ENCODE measurements at regions not wholly inside any gene's neighbourhood (a gene's known extent, or its start where the extent isn't known, plus 50 kb on each side); places are given as distances from the start of the nearest gene placed in this dataset.
A peak's percentile ranks its signal among the peaks of the same experiment; 100 is the strongest.

GRCh38 chr12:18008642-18009041 lies 81.4 kb downstream of the RERGL start:
- no peak overlapping the region for H3K4me3 ChIP-seq (ENCODE audit: low read depth, low read length)
- TF ChIP-seq, protein P1, sequence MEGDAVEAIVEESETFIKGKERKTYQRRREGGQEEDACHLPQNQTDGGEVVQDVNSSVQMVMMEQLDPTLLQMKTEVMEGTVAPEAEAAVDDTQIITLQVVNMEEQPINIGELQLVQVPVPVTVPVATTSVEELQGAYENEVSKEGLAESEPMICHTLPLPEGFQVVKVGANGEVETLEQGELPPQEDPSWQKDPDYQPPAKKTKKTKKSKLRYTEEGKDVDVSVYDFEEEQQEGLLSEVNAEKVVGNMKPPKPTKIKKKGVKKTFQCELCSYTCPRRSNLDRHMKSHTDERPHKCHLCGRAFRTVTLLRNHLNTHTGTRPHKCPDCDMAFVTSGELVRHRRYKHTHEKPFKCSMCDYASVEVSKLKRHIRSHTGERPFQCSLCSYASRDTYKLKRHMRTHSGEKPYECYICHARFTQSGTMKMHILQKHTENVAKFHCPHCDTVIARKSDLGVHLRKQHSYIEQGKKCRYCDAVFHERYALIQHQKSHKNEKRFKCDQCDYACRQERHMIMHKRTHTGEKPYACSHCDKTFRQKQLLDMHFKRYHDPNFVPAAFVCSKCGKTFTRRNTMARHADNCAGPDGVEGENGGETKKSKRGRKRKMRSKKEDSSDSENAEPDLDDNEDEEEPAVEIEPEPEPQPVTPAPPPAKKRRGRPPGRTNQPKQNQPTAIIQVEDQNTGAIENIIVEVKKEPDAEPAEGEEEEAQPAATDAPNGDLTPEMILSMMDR (IDR thresholded peaks at IDR 0.05; ENCODE audit: borderline replicate concordance, insufficient read depth, low read depth, low read length): no peak

- no peak overlapping the region for H3K4me3 ChIP-seq (ENCODE audit: low read depth, low read length)
- TF ChIP-seq, protein P1 (IDR thresholded peaks at IDR 0.05; ENCODE audit: borderline replicate concordance, insufficient read depth, low read depth, low read length): no peak
Observed at GRCh38 chr12:17999174-17999801, 90.7 kb downstream of the RERGL start.

DNA sequence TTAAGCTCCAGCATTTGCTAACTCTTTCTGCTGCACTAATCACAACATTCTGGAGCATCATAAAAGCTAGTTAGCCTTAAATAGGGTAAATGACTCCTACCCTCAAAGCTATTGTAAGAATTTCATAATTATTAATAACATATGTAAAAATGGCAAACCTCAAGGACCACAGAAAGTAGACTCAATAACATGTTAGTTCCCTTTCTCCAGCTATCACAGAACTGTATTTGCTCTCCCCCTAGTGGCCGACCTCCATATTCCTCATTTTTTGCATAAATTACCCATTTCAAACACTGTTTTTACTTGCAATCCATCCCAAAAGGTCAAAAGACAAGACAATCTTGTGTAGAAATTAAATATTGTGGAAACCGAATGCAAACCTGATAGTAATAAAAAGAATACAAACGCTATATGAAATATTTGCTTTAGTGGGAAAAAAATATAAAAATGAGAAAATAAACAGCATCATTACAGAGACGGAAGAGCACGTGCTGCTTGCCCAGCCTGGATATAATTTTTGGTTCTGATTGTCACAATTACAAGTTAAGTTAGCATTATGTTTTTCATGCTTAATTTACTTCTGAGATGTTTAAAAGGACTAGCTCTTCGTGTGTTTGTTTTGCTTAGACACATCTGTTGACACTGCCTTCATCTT lies 97.9 kb downstream of the RERGL start:
- H3K4me3 ChIP-seq (ENCODE audit: low read depth, low read length): no peak overlapping the region
- TF ChIP-seq, protein P1 (IDR thresholded peaks at IDR 0.05; ENCODE audit: borderline replicate concordance, insufficient read depth, low read depth, low read length): peak; percentile 59

GRCh38 chr12:17982556-17982955 lies 107.4 kb downstream of the RERGL start:
- no peak overlapping the region for H3K4me3 ChIP-seq (ENCODE audit: low read depth, low read length)
- TF ChIP-seq, protein P1 (IDR thresholded peaks at IDR 0.05; ENCODE audit: borderline replicate concordance, insufficient read depth, low read depth, low read length): no peak

GRCh38 chr12:17976202-17976601 lies 113.8 kb downstream of the RERGL start:
- TF ChIP-seq, protein P1 (IDR thresholded peaks at IDR 0.05; ENCODE audit: borderline replicate concordance, insufficient read depth, low read depth, low read length): peak; percentile 15; the same call in 1 of the 2 replicates
- no peak overlapping the region for H3K4me3 ChIP-seq (ENCODE audit: low read depth, low read length)

DNA sequence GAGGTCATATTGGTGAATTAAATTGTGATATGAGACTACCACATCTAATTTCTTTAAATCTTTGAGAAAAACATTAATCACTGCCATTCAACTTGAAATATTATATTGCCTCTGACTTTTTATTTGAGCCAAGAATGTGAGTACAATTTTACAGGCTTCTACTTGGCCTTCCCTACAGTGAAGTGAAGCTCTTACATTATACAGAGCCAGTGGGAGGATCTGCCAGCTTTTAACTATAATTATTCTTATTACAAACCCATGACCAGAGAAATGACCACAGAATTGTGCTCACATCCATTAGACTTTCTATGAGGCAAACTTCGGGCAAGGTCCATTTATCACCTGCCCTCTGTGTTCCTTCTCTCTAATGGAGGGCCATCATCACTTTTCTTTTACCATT lies 114.2 kb downstream of the RERGL start:
- TF ChIP-seq, protein P1 (IDR thresholded peaks at IDR 0.05; ENCODE audit: borderline replicate concordance, insufficient read depth, low read depth, low read length): no peak
- no peak overlapping the region for H3K4me3 ChIP-seq (ENCODE audit: low read depth, low read length)

DNA sequence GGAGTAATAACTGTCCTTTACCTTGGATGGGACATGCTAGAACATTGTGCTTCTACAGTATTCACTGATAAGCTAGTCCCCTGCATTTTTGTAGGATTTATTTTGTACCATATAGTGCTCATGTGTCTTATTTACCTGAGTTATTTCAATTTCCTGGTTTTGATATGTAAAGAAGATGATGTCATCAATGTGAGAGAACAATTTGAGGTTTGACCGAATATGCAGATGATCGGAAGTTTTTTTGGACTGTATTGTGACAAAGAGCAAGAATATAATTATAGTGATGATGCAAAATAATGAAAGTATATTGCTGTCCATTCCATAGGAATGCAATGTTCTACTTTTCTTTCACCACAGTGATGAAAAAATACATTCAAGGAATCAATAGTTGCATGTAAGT lies 114.8 kb downstream of the RERGL start:
- TF ChIP-seq, protein P1 (IDR thresholded peaks at IDR 0.05; ENCODE audit: borderline replicate concordance, insufficient read depth, low read depth, low read length): no peak

More for the DNA sequence above, 114.8 kb downstream of the RERGL start:
- no peak overlapping the region for H3K4me3 ChIP-seq (ENCODE audit: low read depth, low read length)
